H9 (cell line): ENCODE measurements at regions not wholly inside any gene's neighbourhood (a gene's known extent, or its start where the extent isn't known, plus 50 kb on each side); places are given as distances from the start of the nearest gene placed in this dataset.
A peak's percentile ranks its signal among the peaks of the same experiment; 100 is the strongest.
"Not testable (repeated sequence)": the region's sequence is repeated elsewhere in the genome, so short reads cannot be mapped to it uniquely, and the experiment has no call there.

Source experiments
- DNase-seq: peaks from one replicate; pipeline ENCODE4 v3.0.0-alpha.2; 2017
- H2AFZ ChIP-seq: one replicate; pipeline ENCODE4 v1.6.1; 2013; ENCODE audit warnings: mild to moderate bottlenecking, low read length, control low read depth, moderate library complexity
- H2AK5ac ChIP-seq: 2 replicates; pipeline ENCODE4 v1.6.1; 2013; ENCODE audit warnings: low read length, control low read depth, mixed read lengths; ENCODE audit not compliant: insufficient read length
- H2BK120ac ChIP-seq: one replicate; pipeline ENCODE4 v1.6.1; 2013; ENCODE audit warnings: low read depth, mild to moderate bottlenecking, low read length, control low read depth, inconsistent platforms; ENCODE audit not compliant: poor library complexity, severe bottlenecking
- H2BK12ac ChIP-seq: 2 replicates; pipeline ENCODE4 v1.6.1; 2013; ENCODE audit warnings: low read length, control low read depth, mixed read lengths, low read depth; ENCODE audit not compliant: insufficient read length
- H2BK15ac ChIP-seq: 2 replicates; pipeline ENCODE4 v1.6.1; 2013; ENCODE audit warnings: low read depth, low read length, control low read depth
- H2BK20ac ChIP-seq: one replicate; pipeline ENCODE4 v1.6.1; 2013; ENCODE audit warnings: low read depth, mild to moderate bottlenecking, low read length, control low read depth, inconsistent platforms; ENCODE audit not compliant: poor library complexity, severe bottlenecking
- H2BK5ac ChIP-seq: 2 replicates; pipeline ENCODE4 v1.6.1; 2013; ENCODE audit warnings: low read length, control low read depth, mixed read lengths; ENCODE audit not compliant: insufficient read length
- H3K14ac ChIP-seq: 2 replicates; pipeline ENCODE4 v1.6.1; 2013; ENCODE audit warnings: low read length, control low read depth; ENCODE audit not compliant: insufficient read depth
- H3K18ac ChIP-seq: 2 replicates; pipeline ENCODE4 v1.6.1; 2013; ENCODE audit warnings: low read depth, mild to moderate bottlenecking, mixed read lengths, low read length, control low read depth; ENCODE audit not compliant: insufficient read length
- H3K23ac ChIP-seq: 2 replicates; pipeline ENCODE4 v1.6.1; 2013; ENCODE audit warnings: low read length, control low read depth, mixed read lengths, low read depth; ENCODE audit not compliant: insufficient read length
- H3K23me2 ChIP-seq: 2 replicates; pipeline ENCODE4 v1.6.1; 2013; ENCODE audit warnings: low read depth, mild to moderate bottlenecking, mixed read lengths, low read length, control low read depth; ENCODE audit not compliant: insufficient read length, poor library complexity, severe bottlenecking
- H3K27ac ChIP-seq: 2 replicates; pipeline ENCODE4 v1.5.1; 2013; ENCODE audit warnings: low read length, control low read depth, mixed read lengths, low read depth; ENCODE audit not compliant: insufficient read length
- H3K27me3 ChIP-seq: 2 replicates; pipeline ENCODE4 v1.6.1; 2013; ENCODE audit warnings: low read length, control low read depth, inconsistent platforms; ENCODE audit not compliant: insufficient read depth
- H3K4ac ChIP-seq: 2 replicates; pipeline ENCODE4 v1.6.1; 2013; ENCODE audit warnings: low read depth, mild to moderate bottlenecking, control low read depth, inconsistent platforms, low read length, moderate library complexity
- H3K4me1 ChIP-seq: 2 replicates; pipeline ENCODE4 v1.6.1; 2013; ENCODE audit warnings: low read length, control low read depth, inconsistent platforms; ENCODE audit not compliant: insufficient read depth
- H3K4me2 ChIP-seq: 2 replicates; pipeline ENCODE4 v1.6.1; 2013; ENCODE audit warnings: low read length, control low read depth, mixed read lengths; ENCODE audit not compliant: insufficient read length, insufficient read depth
- H3K56ac ChIP-seq: 2 replicates; pipeline ENCODE4 v1.6.1; 2013; ENCODE audit warnings: low read depth, mild to moderate bottlenecking, mixed read lengths, low read length, control low read depth; ENCODE audit not compliant: insufficient read length
- H3K79me1 ChIP-seq: 2 replicates; pipeline ENCODE4 v1.6.1; 2013; ENCODE audit warnings: low read depth, mild to moderate bottlenecking, moderate library complexity, low read length, control low read depth, inconsistent platforms; ENCODE audit not compliant: insufficient read depth, poor library complexity, severe bottlenecking
- H3K79me2 ChIP-seq: 2 replicates; pipeline ENCODE4 v1.6.1; 2013; ENCODE audit warnings: low read length, control low read depth, inconsistent platforms; ENCODE audit not compliant: insufficient read depth
- H3K9ac ChIP-seq: 2 replicates; pipeline ENCODE4 v1.6.1; 2013; ENCODE audit warnings: low read length, control low read depth, mixed read lengths; ENCODE audit not compliant: insufficient read length; ENCODE audit errors: extremely low read depth
- H3K9me3 ChIP-seq: one replicate; pipeline ENCODE4 v1.6.1; 2013; ENCODE audit warnings: low read depth, low read length, inconsistent platforms; ENCODE audit not compliant: control insufficient read depth
- H3T11ph ChIP-seq: one replicate; pipeline ENCODE4 v1.6.1; 2013; ENCODE audit warnings: mild to moderate bottlenecking, low read length, control low read depth, inconsistent platforms
- H4K20me1 ChIP-seq: one replicate; pipeline ENCODE4 v1.6.1; 2013; ENCODE audit not compliant: control insufficient read depth, insufficient read length, insufficient read depth
- H4K5ac ChIP-seq: 2 replicates; pipeline ENCODE4 v1.6.1; 2013; ENCODE audit warnings: low read depth, mild to moderate bottlenecking, mixed read lengths, low read length, control low read depth; ENCODE audit not compliant: insufficient read length
- H4K8ac ChIP-seq: replicated peaks from 2 replicates; pipeline ENCODE4 v1.6.1; 2013; ENCODE audit warnings: low read length, control low read depth, mixed read lengths, low read depth; ENCODE audit not compliant: insufficient read length
- H4K91ac ChIP-seq: 2 replicates; pipeline ENCODE4 v1.6.1; 2013; ENCODE audit warnings: low read depth, mild to moderate bottlenecking, moderate library complexity, mixed read lengths, low read length, control low read depth; ENCODE audit not compliant: insufficient read length
- H3K27ac Mint-ChIP-seq, 3 experiments: 2 replicates in 2 of 3; 3 replicates in 1 of 3; pipeline ENCODE4 v1.8.0; 2020 to 2021; ENCODE audit warnings: mixed read lengths in 3 of 3, mild to moderate bottlenecking in 1 of 3, moderate library complexity in 1 of 3
- H3K27me3 Mint-ChIP-seq: 2 replicates; pipeline ENCODE4 v1.8.0; 2021; ENCODE audit warnings: low read depth, mild to moderate bottlenecking, moderate library complexity, mixed read lengths
- H3K36me3 Mint-ChIP-seq, 3 experiments: 2 replicates in 2 of 3; 3 replicates in 1 of 3; pipeline ENCODE4 v1.8.0; 2020 to 2021; ENCODE audit warnings: low read depth in 3 of 3, mixed read lengths in 3 of 3; ENCODE audit not compliant: insufficient read depth in 1 of 3
- H3K4me1 Mint-ChIP-seq, 2 experiments: 2 replicates each; pipeline ENCODE4 v1.8.0; 2020; ENCODE audit warnings: mixed read lengths in 2 of 2
- H3K4me3 Mint-ChIP-seq, 2 experiments: 2 replicates in 1 of 2; 3 replicates in 1 of 2; pipeline ENCODE4 v1.8.0; 2020 to 2021; ENCODE audit warnings: mild to moderate bottlenecking in 2 of 2, mixed read lengths in 2 of 2, moderate library complexity in 1 of 2
- H3K9me3 Mint-ChIP-seq, 2 experiments: 2 replicates in 1 of 2; 3 replicates in 1 of 2; pipeline ENCODE4 v1.8.0; 2020; ENCODE audit warnings: mild to moderate bottlenecking in 2 of 2, mixed read lengths in 2 of 2, moderate library complexity in 1 of 2
- WGBS: extraction: QIAGEN DNeasy Blood & Tissue Kit; methylation state at CpG from one replicate; pipeline ENCODE4 v1.1.7; 2013; ENCODE audit warnings: missing lambda C conversion rate, low lambda C conversion rate, mixed read lengths; ENCODE audit not compliant: insufficient read length; ENCODE audit errors: extremely low coverage; 5-methylcytosine and 5-hydroxymethylcytosine counted together
- TF ChIP-seq, protein P1 (sequence below): fragments of 200-600 bp; sonication (generic); conservative IDR thresholded peaks from 3 replicates; pipeline ENCODE4 v1.8.0; 2021; ENCODE audit warnings: antibody characterized with exemption, mild to moderate bottlenecking

DNA sequence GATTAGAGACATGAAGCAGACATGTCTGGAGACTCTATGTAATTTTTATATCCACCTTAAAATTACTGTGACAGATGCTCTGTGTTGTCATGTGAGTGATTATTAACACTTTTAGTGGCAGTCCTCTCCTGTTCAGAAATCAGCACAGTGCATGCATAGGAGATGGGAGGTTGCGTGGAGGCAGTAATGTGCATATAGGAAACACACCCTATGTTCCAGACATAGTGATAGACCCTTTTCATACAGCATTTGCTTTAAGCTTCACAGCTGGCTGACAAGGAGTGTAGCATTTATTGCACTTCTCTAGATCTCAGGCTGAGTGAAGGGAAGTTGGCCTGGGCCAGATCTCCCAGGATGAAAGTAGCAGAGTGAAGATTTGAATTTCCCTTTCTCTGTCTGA lies 102.3 kb upstream of the SYN3 start:
- Histone ChIP-seq H4K8ac (no peak overlapping the region), H3K79me1 (no peaks in the 10 kb centered on the region), H3K23me2 (no peaks in the 10 kb centered on the region), H3K4me1 (peaks cover 2% of the 10 kb centered on the region; the same call in 1 of the 2 replicates), H2BK20ac (no peak overlapping the region), H3K27ac (no peak overlapping the region), H3K23ac (no peak overlapping the region), H4K5ac (peak overlapping the region; percentile 24), H3K9me3 (no peaks in the 10 kb centered on the region), H4K91ac (no peak overlapping the region), H2AFZ (no peak overlapping the region), H2BK5ac (no peak overlapping the region), H2AK5ac (no peak overlapping the region), H3K27me3 (no peaks in the 10 kb centered on the region), H3T11ph (no peak overlapping the region), H3K4me2 (no peak overlapping the region), H3K79me2 (no peaks in the 10 kb centered on the region), H3K14ac (no peak overlapping the region), H3K56ac (no peak overlapping the region), H3K4ac (no peak overlapping the region), H2BK120ac (no peak overlapping the region), H2BK15ac (no peak overlapping the region), H3K18ac (no peak overlapping the region), H2BK12ac (no peak overlapping the region), H4K20me1 (no peaks in the 10 kb centered on the region), H3K9ac (no peak overlapping the region)
- Mint-ChIP-seq H3K4me1 (no peaks in the 10 kb centered on the region), H3K9me3 (peaks cover 12 to 14% of the 10 kb centered on the region in 2 experiments; a peak in 4 of 5 replicates), H3K27ac (no peak overlapping the region), H3K4me3 (no peak overlapping the region), H3K27me3 (peaks cover 63% of the 10 kb centered on the region), H3K36me3 (peaks cover 0 to 4% (median 2%) of the 10 kb centered on the region in 3 experiments; a peak in 2 of 7 replicates)
- WGBS = no CpG with 5 or more reads among the region's 1 CpG
- TF ChIP-seq, protein P1, sequence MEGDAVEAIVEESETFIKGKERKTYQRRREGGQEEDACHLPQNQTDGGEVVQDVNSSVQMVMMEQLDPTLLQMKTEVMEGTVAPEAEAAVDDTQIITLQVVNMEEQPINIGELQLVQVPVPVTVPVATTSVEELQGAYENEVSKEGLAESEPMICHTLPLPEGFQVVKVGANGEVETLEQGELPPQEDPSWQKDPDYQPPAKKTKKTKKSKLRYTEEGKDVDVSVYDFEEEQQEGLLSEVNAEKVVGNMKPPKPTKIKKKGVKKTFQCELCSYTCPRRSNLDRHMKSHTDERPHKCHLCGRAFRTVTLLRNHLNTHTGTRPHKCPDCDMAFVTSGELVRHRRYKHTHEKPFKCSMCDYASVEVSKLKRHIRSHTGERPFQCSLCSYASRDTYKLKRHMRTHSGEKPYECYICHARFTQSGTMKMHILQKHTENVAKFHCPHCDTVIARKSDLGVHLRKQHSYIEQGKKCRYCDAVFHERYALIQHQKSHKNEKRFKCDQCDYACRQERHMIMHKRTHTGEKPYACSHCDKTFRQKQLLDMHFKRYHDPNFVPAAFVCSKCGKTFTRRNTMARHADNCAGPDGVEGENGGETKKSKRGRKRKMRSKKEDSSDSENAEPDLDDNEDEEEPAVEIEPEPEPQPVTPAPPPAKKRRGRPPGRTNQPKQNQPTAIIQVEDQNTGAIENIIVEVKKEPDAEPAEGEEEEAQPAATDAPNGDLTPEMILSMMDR = no peak
- no peak for DNase-seq

DNA sequence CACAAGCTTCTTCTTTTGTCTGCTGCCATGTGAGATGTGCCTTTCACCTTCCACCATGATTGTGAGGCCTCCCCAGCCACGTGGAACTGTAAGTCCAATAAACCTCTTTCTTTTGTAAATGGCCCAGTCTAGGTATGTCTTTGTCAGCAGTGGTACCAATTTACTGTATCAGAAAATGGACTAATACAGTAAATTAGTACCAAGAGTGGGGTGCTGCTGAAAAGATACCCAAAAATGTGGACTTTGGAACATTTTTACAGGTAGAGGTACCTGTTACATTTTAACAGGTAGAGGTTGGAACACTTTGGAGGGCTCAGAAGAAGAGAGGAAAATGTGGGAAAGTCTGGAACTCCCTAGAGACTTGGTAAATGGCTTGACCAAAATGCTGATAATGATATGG lies 96.8 kb upstream of the SYN3 start:
- H3K27ac ChIP-seq, H2BK120ac ChIP-seq, H3K4me2 ChIP-seq, H4K8ac ChIP-seq, H3K4me1 ChIP-seq, H3K27me3 ChIP-seq, H3K79me1 ChIP-seq, H3K79me2 ChIP-seq, H3K18ac ChIP-seq, H3K9me3 ChIP-seq, H3K23me2 ChIP-seq, H3K14ac ChIP-seq, H2BK5ac ChIP-seq, H3K9ac ChIP-seq, H4K5ac ChIP-seq, H4K20me1 ChIP-seq, H3K4ac ChIP-seq, H2BK20ac ChIP-seq, DNase-seq, H3T11ph ChIP-seq, H4K91ac ChIP-seq, H2BK15ac ChIP-seq, H2AK5ac ChIP-seq, H3K23ac ChIP-seq, H3K4me3 Mint-ChIP-seq, H2AFZ ChIP-seq, H3K4me1 Mint-ChIP-seq, H3K27ac Mint-ChIP-seq, H3K56ac ChIP-seq, H2BK12ac ChIP-seq: not testable (repeated sequence)
- H3K27me3 Mint-ChIP-seq = peaks cover 27% of the 10 kb centered on the region
- H3K9me3 Mint-ChIP-seq = peaks cover 25 to 27% of the 10 kb centered on the region in 2 experiments
- peaks cover 7 to 15% (median 9%) of the 10 kb centered on the region in 3 experiments; a peak in 5 of 7 replicates for H3K36me3 Mint-ChIP-seq
- no CpG with 5 or more reads among the region's 1 CpG for WGBS
